Esophagus muscularis mucosa (tissue), 3 donors: ENCODE measurements at regions not wholly inside any gene's neighbourhood (a gene's known extent, or its start where the extent isn't known, plus 50 kb on each side); places are given as distances from the start of the nearest gene placed in this dataset.
"Not testable (repeated sequence)": the region's sequence is repeated elsewhere in the genome, so short reads cannot be mapped to it uniquely, and the experiment has no call there.

Experiments used
- POLR2A ChIP-seq: fragments of 450-650 bp; IDR thresholded peaks from one replicate; pipeline ENCODE4 v1.6.1; 2017; ENCODE audit warnings: antibody characterized with exemption, moderate library complexity, mild to moderate bottlenecking, low read depth
- TF ChIP-seq, protein P1 (sequence below), 3 experiments: fragments of 200-600 bp in 2 of 3; fragments of 450-650 bp in 1 of 3; sonication (generic) in 2 of 3; IDR thresholded peaks; one replicate each; pipeline ENCODE4 v1.5.1; 2017 to 2019; ENCODE audit warnings: antibody characterized with exemption in 3 of 3, mild to moderate bottlenecking in 2 of 3, moderate library complexity in 1 of 3

- TF ChIP-seq POLR2A = not testable (repeated sequence)
- TF ChIP-seq, protein P1, sequence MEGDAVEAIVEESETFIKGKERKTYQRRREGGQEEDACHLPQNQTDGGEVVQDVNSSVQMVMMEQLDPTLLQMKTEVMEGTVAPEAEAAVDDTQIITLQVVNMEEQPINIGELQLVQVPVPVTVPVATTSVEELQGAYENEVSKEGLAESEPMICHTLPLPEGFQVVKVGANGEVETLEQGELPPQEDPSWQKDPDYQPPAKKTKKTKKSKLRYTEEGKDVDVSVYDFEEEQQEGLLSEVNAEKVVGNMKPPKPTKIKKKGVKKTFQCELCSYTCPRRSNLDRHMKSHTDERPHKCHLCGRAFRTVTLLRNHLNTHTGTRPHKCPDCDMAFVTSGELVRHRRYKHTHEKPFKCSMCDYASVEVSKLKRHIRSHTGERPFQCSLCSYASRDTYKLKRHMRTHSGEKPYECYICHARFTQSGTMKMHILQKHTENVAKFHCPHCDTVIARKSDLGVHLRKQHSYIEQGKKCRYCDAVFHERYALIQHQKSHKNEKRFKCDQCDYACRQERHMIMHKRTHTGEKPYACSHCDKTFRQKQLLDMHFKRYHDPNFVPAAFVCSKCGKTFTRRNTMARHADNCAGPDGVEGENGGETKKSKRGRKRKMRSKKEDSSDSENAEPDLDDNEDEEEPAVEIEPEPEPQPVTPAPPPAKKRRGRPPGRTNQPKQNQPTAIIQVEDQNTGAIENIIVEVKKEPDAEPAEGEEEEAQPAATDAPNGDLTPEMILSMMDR (IDR thresholded peaks at IDR 0.05) = not testable (repeated sequence)
These were observed 480.3 kb downstream of the TMEM121 start for GRCh38 chr14:106006716-106007115.
